ENCODE measurements at regions not wholly inside any gene's neighbourhood (a gene's known extent, or its start where the extent isn't known, plus 50 kb on each side); places are given as distances from the start of the nearest gene placed in this dataset.

GRCh38 chr20:9981829-9982228, 53.0 kb upstream of the ANKEF1 start:
- no peak for DNase-seq

- DNase-seq, result peak in 4 of 5 donors; percentile 9 to 59 (median 24)
Observed at GRCh38 chr20:9978397-9979004, 56.3 kb upstream of the ANKEF1 start.

GRCh38 chr20:9977629-9978028, 57.2 kb upstream of the ANKEF1 start:
- DNase-seq, result no peak

GRCh38 chr20:9974324-9974723, 60.5 kb upstream of the ANKEF1 start:
- no peak for DNase-seq

GRCh38 chr20:9971746-9972145, 63.0 kb upstream of the ANKEF1 start:
- no peak for DNase-seq

- DNase-seq, result no peak
Observed at GRCh38 chr20:9969626-9970025, 65.2 kb upstream of the ANKEF1 start.

- DNase-seq, result no peak
Observed at GRCh38 chr20:9968015-9968414, 66.8 kb upstream of the ANKEF1 start.

GRCh38 chr20:9966966-9967365, 67.8 kb upstream of the ANKEF1 start:
- DNase-seq, result no peak

- DNase-seq, result no peak
Observed at GRCh38 chr20:9963029-9963428, 71.8 kb upstream of the ANKEF1 start.

GRCh38 chr20:9958693-9959092, 76.1 kb upstream of the ANKEF1 start:
- no peak for DNase-seq

GRCh38 chr20:9955646-9956045, 79.1 kb upstream of the ANKEF1 start:
- no peak for DNase-seq

- DNase-seq, result no peak
Observed at GRCh38 chr20:9949563-9949962, 85.2 kb upstream of the ANKEF1 start.

GRCh38 chr20:9945408-9945807, 89.4 kb upstream of the ANKEF1 start:
- DNase-seq, result no peak

GRCh38 chr20:9942736-9943135, 92.1 kb upstream of the ANKEF1 start:
- no peak for DNase-seq

- DNase-seq, result no peak
Observed at GRCh38 chr20:9940329-9940728, 94.5 kb upstream of the ANKEF1 start.

- DNase-seq, result no peak
Observed at GRCh38 chr20:9939231-9939630, 95.6 kb upstream of the ANKEF1 start.

GRCh38 chr20:9935285-9935684, 96.4 kb upstream of the PAK5 start:
- DNase-seq, result no peak

- no peak for DNase-seq
Observed at GRCh38 chr20:9930142-9930541, 91.3 kb upstream of the PAK5 start.

- DNase-seq, result no peak
Observed at GRCh38 chr20:9928955-9929354, 90.1 kb upstream of the PAK5 start.

- DNase-seq, result peak in 1 of 5 donors; percentile 1
Observed at GRCh38 chr20:9928281-9928737, 89.4 kb upstream of the PAK5 start.

GRCh38 chr20:9927224-9927623, 88.3 kb upstream of the PAK5 start:
- DNase-seq, result no peak

- no peak for DNase-seq
Observed at GRCh38 chr20:9926476-9926875, 87.6 kb upstream of the PAK5 start.

GRCh38 chr20:9926007-9926406, 87.1 kb upstream of the PAK5 start:
- DNase-seq, result no peak

GRCh38 chr20:9923648-9924047, 84.8 kb upstream of the PAK5 start:
- DNase-seq, result no peak

GRCh38 chr20:9920866-9921265, 82.0 kb upstream of the PAK5 start:
- no peak for DNase-seq

Measured in T-helper 1 cell (primary cell).